ENCODE measurements at regions not wholly inside any gene's neighbourhood (a gene's known extent, or its start where the extent isn't known, plus 50 kb on each side); places are given as distances from the start of the nearest gene placed in this dataset.
A peak's percentile ranks its signal among the peaks of the same experiment; 100 is the strongest.

DNA sequence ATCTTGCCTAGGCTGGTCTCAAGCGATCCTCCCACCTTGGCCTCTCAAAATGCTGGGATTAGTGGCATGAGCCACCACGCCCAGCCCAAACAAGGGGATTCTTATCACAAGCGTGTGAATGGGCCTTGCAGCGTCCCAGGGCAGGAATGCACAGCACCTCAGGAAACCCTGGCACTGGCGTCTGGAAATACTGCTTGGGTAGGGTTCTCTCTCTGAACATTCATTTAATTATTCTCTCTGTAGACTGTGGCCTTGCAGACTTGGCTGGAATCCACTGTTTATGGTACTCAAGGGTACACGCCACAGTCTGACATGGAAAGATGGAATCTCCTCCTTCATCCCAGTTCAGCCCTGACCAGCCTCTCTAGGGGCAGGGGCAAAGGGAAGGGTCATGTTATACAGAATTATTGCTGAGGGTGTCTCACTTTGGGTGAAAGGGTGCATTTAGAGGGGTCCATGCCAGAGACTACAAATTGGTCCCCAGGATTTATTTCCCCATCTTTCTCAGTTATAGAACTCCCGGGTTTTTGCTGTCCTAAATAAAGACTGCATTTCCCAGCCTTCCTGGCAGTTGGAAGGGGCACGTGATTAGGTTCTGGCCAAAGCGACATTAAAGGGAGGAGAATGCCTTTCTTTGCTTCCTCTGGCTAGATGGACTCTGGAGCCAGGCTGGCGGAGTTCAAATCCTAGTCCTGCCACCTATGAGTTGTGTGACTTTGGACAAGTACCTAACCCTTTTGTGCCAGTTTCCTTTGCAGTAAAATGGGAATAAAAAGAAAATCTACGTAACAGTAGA, 147.2 kb upstream of the HAAO start:
- Histone ChIP-seq H3K4me1 (ENCODE audit: control insufficient read depth, insufficient read depth, low read length, poor library complexity, severe bottlenecking) (peaks cover 11% of the 10 kb centered on the region), H3K27ac (ENCODE audit: low read depth, low read length, severe bottlenecking) (no peak overlapping the region), H3K36me3 (ENCODE audit: control insufficient read depth, insufficient read depth, low read length) (no peaks in the 10 kb centered on the region), H3K9me3 (ENCODE audit: control insufficient read depth, low read length) (no peaks in the 10 kb centered on the region), H3K4me3 (ENCODE audit: extremely low read depth, insufficient read depth, low read length, poor library complexity, severe bottlenecking) (no peak overlapping the region)
- whole genome bisulfite sequencing, 2 experiments (ENCODE audit: insufficient coverage in 2 of 2), result 92 to 93% methylated on average over 6 to 7 of the region's 11 CpGs

DNA sequence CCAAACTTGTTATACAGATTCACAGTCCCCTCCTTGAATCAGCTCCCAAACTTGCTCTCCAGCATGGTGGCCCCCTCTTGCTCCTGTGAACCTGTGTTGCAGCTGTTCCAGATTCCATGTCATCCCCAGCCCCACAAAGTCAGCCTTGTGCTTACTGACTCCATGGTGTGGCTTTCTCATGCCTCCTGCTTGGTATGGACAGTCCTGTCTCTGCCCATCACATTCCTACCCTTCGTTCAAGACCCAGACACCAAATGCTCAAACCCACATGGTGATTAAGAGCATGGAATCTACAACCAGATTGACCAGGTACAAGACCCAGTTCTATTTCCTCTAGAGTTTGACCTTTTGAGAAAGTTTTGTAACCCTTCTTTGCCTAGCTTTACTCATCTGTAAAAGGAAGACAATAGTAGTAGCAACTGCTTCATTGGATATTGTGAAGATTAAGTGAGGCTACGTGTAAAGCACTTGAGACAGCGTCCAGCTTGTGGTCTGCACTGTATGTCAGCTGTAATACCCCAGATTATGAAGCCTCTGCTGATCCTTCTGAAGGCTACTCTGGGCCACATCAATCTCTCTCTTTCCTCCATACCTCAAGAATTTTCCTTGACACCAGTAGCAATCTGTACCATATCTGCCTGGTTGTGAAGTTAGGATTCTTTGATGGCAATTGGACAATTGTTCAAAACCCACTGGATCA, 146.4 kb upstream of the HAAO start:
- no peaks in the 10 kb centered on the region for H3K36me3 ChIP-seq (ENCODE audit: control insufficient read depth, insufficient read depth, low read length)
- no peaks in the 10 kb centered on the region for H3K9me3 ChIP-seq (ENCODE audit: control insufficient read depth, low read length)
- H3K4me1 ChIP-seq (ENCODE audit: control insufficient read depth, insufficient read depth, low read length, poor library complexity, severe bottlenecking), result peaks cover 15% of the 10 kb centered on the region
- 86 to 87% methylated on average over 1 to 3 of the region's 3 CpGs for WGBS, 2 experiments (ENCODE audit: insufficient coverage in 2 of 2)
- H3K27ac ChIP-seq (ENCODE audit: low read depth, low read length, severe bottlenecking), result no peak overlapping the region
- H3K4me3 ChIP-seq (ENCODE audit: extremely low read depth, insufficient read depth, low read length, poor library complexity, severe bottlenecking), result no peak overlapping the region

DNA sequence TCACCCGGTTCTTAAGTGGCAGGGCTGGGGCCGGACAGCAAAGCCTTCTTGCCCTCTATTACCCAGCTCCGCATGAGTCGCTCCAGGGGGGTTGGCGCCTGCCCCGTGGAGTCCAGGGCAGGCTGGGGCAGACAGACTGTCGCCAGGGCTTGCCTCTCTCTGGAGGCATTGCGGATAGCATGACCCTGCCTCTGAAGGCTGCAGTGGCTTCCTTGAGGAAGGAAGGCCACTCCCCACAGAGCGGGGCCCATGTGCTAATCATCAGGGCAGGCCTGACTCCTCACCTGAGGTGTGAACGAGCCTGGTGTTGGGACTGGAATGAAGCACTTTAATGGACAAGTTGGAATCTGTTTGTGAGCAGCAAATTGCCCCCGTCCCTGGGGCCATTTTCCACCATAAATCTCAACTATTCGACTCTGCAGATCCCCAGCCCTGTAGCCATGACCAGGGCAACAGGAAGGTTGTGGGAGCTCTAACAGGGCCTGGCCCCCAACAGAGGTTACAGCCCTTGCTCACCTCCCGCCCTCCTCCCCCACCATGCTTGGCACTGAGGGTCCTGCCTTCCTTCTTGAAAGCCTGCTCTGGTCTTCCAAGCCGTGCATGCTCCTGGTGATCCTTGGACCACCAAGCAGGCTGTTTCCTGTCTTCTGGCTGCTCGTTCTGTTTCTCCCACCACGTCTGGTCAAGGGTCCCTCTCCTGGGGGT, 144.9 kb upstream of the HAAO start:
- H3K4me1 ChIP-seq (ENCODE audit: control insufficient read depth, insufficient read depth, low read length, poor library complexity, severe bottlenecking), result peaks cover 23% of the 10 kb centered on the region
- 85 to 86% methylated on average over 13 to 16 of the region's 16 CpGs for WGBS, 2 experiments (ENCODE audit: insufficient coverage in 2 of 2)

DNA sequence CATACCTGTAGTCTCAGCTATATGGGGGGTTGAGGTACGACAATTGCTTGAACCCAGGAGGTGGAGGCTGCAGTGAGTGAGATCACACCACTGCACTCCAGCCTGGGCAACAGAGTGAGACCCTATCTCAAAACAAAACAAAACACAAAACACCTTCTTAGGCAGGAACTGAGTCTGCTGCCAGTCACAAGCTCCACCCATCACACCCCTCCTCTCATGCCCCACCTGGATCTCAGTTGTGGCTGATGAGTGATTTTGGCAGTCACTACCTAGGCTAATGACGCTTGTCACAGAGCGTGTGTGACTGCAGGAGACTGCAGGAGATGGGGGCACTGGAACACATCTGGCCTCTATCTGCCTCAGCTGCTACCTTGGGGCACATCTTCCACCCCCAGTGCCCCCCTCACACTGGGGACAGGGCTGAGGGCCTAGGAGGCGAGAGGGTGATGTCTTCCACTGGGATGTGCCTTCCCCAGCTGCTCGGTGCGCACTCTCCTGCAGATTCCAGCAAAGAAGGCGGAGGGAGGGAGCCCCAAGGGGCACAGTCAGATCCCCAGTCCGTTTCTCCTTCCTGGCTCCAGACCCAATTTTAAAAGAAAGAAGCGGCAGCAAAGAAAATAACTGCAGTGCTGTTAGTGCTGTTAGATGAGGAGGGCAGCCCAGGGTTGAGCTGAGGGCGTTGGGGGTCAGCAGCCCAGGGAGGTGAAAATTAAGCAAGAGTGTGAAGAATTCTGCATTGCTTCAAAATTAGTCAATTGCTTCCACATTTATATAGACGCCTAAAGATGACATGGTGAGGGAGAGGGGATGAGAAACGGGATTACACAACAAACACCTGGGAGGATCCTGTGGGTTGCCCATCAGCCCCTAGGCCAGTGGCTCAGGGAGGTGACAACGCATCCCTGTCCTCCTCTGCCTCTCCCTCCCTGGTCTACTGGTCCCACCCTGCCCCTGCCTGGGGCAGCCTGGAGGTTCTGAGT, 143.6 kb upstream of the HAAO start:
- no peak overlapping the region for H3K27ac ChIP-seq (ENCODE audit: low read depth, low read length, severe bottlenecking)
- no peak overlapping the region for H3K4me3 ChIP-seq (ENCODE audit: extremely low read depth, insufficient read depth, low read length, poor library complexity, severe bottlenecking)
- no peaks in the 10 kb centered on the region for H3K36me3 ChIP-seq (ENCODE audit: control insufficient read depth, insufficient read depth, low read length)
- 95 to 98% methylated on average over 6 of the region's 13 CpGs for WGBS, 2 experiments (ENCODE audit: insufficient coverage in 2 of 2)
- peaks cover 37% of the 10 kb centered on the region for H3K4me1 ChIP-seq (ENCODE audit: control insufficient read depth, insufficient read depth, low read length, poor library complexity, severe bottlenecking)
- H3K9me3 ChIP-seq (ENCODE audit: control insufficient read depth, low read length), result no peaks in the 10 kb centered on the region

More for the DNA sequence above, 144.9 kb upstream of the HAAO start:
- Histone ChIP-seq H3K27ac (ENCODE audit: low read depth, low read length, severe bottlenecking) (no peak overlapping the region), H3K9me3 (ENCODE audit: control insufficient read depth, low read length) (no peaks in the 10 kb centered on the region), H3K36me3 (ENCODE audit: control insufficient read depth, insufficient read depth, low read length) (no peaks in the 10 kb centered on the region), H3K4me3 (ENCODE audit: extremely low read depth, insufficient read depth, low read length, poor library complexity, severe bottlenecking) (no peak overlapping the region)

DNA sequence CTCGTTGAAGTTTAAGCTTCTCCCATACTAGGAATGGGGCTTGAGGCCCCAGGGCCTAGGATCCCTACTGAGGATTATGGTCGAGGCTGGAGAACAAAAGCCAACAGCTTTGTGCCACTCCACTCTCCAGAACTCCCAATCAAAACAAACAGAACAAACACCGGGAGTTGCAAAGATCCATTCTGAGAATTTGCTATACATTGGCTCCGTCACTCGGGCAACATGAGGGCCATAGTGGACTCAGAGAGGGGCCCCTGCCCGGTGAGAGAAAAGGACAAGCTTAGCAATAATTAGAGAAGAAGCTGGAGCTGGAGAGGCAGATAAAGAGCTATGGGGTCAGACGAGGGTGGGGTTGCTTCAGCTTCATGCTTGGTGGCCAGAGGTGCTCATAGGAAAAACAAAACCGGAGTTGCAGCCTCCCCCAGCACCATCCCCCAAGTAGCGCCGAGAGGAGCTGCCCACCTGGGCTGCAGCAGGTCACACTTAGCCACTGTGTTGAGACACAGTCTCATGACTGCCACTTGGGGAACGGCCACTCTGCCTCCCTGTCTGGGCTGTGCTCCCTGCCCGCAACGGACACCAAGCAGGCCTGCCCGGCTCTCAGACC, 142.3 kb upstream of the HAAO start:
- WGBS, 2 experiments (ENCODE audit: insufficient coverage in 2 of 2), result 77 to 87% methylated on average over 10 to 12 of the region's 14 CpGs

GRCh38 chr2:42933824-42934254, 141.5 kb upstream of the HAAO start:
- Histone ChIP-seq H3K4me1 (ENCODE audit: control insufficient read depth, insufficient read depth, low read length, poor library complexity, severe bottlenecking) (peaks cover 57% of the 10 kb centered on the region), H3K36me3 (ENCODE audit: control insufficient read depth, insufficient read depth, low read length) (no peaks in the 10 kb centered on the region), H3K27ac (ENCODE audit: low read depth, low read length, severe bottlenecking) (no peak overlapping the region), H3K4me3 (ENCODE audit: extremely low read depth, insufficient read depth, low read length, poor library complexity, severe bottlenecking) (no peak overlapping the region), H3K9me3 (ENCODE audit: control insufficient read depth, low read length) (no peaks in the 10 kb centered on the region)
- 89 to 92% methylated on average over 5 to 6 of the region's 8 CpGs for WGBS, 2 experiments (ENCODE audit: insufficient coverage in 2 of 2)

More for the DNA sequence above, 142.3 kb upstream of the HAAO start:
- Histone ChIP-seq H3K36me3 (ENCODE audit: control insufficient read depth, insufficient read depth, low read length) (no peaks in the 10 kb centered on the region), H3K4me3 (ENCODE audit: extremely low read depth, insufficient read depth, low read length, poor library complexity, severe bottlenecking) (no peak overlapping the region), H3K27ac (ENCODE audit: low read depth, low read length, severe bottlenecking) (no peak overlapping the region), H3K9me3 (ENCODE audit: control insufficient read depth, low read length) (no peaks in the 10 kb centered on the region), H3K4me1 (ENCODE audit: control insufficient read depth, insufficient read depth, low read length, poor library complexity, severe bottlenecking) (peaks cover 49% of the 10 kb centered on the region)

- 91 to 96% methylated on average over 12 to 13 of the region's 13 CpGs for WGBS, 2 experiments (ENCODE audit: insufficient coverage in 2 of 2)
- Histone ChIP-seq H3K4me1 (ENCODE audit: control insufficient read depth, insufficient read depth, low read length, poor library complexity, severe bottlenecking) (peaks cover 70% of the 10 kb centered on the region), H3K27ac (ENCODE audit: low read depth, low read length, severe bottlenecking) (peak overlapping the region; percentile 32), H3K36me3 (ENCODE audit: control insufficient read depth, insufficient read depth, low read length) (no peaks in the 10 kb centered on the region), H3K4me3 (ENCODE audit: extremely low read depth, insufficient read depth, low read length, poor library complexity, severe bottlenecking) (no peak overlapping the region), H3K9me3 (ENCODE audit: control insufficient read depth, low read length) (no peaks in the 10 kb centered on the region)
Measured at GRCh38 chr2:42932271-42933151, 140.1 kb upstream of the HAAO start.

GRCh38 chr2:42931818-42932195, 139.4 kb upstream of the HAAO start:
- WGBS, 2 experiments (ENCODE audit: insufficient coverage in 2 of 2), result 60% methylated on average over 1 of the region's 3 CpGs; no CpG with 5 or more reads in 1 of the 2 experiments
- Histone ChIP-seq H3K9me3 (ENCODE audit: control insufficient read depth, low read length) (no peaks in the 10 kb centered on the region), H3K4me1 (ENCODE audit: control insufficient read depth, insufficient read depth, low read length, poor library complexity, severe bottlenecking) (peaks cover 77% of the 10 kb centered on the region), H3K4me3 (ENCODE audit: extremely low read depth, insufficient read depth, low read length, poor library complexity, severe bottlenecking) (no peak overlapping the region), H3K27ac (ENCODE audit: low read depth, low read length, severe bottlenecking) (peak overlapping the region; percentile 17), H3K36me3 (ENCODE audit: control insufficient read depth, insufficient read depth, low read length) (no peaks in the 10 kb centered on the region)

DNA sequence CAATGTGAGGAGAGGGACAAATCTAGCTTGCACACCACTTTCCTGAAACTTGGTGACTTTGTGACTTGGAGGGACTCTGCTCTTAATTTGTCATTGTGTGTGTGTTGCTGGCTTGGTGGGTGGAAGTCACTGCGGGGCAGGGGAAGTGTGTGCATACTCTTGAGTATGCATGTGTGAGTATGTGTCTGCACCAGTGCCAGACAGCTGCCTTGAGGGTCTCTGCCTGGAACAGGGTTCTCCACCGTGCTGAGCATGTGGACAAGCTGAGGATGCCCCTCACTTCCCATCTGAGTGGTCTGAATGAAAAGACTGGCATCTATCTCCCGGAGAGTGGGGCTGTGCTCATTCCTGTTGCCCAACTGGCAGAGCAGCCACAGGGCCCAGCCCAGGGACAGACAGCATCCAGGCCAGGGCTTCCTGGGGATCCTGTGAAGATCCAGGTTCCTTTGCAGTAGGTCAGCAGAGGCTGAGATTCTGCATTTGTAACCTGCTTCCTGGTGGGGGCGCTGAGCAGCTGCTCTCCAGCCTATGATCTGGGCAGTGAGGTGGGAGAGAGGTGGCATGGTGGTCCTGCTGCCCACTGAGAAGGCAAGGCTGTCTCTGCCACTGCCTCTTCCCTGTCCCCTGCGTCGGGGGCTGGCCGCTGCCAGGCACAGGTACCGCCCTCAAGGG, 138.9 kb upstream of the HAAO start:
- H3K36me3 ChIP-seq (ENCODE audit: control insufficient read depth, insufficient read depth, low read length), result no peaks in the 10 kb centered on the region
- peaks cover 78% of the 10 kb centered on the region for H3K4me1 ChIP-seq (ENCODE audit: control insufficient read depth, insufficient read depth, low read length, poor library complexity, severe bottlenecking)
- no peaks in the 10 kb centered on the region for H3K9me3 ChIP-seq (ENCODE audit: control insufficient read depth, low read length)
- H3K4me3 ChIP-seq (ENCODE audit: extremely low read depth, insufficient read depth, low read length, poor library complexity, severe bottlenecking), result no peak overlapping the region
- WGBS, 2 experiments (ENCODE audit: insufficient coverage in 2 of 2), result 59 to 63% methylated on average over 3 to 8 of the region's 8 CpGs
- H3K27ac ChIP-seq (ENCODE audit: low read depth, low read length, severe bottlenecking), result peak overlapping the region; percentile 17
